ENCODE measurements at regions not wholly inside any gene's neighbourhood (a gene's known extent, or its start where the extent isn't known, plus 50 kb on each side); places are given as distances from the start of the nearest gene placed in this dataset.

DNA sequence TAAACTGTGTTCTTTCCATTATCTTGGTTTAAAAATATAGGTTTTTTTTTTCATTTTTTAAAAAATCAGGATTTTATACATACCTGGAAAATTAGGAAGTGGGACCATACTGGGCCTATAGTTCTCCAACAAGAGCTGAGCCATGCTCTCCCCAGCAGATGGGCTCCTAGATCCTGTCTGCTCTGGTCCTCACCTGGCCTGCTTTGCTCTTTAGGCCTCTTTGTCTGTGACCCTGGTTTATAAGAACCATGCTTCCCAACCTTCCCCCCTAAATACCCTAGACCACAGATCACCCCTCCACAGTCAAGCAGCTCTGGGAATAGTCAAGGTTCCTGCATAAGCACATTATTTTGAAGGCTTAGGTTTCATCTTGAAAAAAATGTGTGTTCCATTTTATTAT lies 185.0 kb upstream of the TSHZ3 start:
- TF ChIP-seq, protein P1, sequence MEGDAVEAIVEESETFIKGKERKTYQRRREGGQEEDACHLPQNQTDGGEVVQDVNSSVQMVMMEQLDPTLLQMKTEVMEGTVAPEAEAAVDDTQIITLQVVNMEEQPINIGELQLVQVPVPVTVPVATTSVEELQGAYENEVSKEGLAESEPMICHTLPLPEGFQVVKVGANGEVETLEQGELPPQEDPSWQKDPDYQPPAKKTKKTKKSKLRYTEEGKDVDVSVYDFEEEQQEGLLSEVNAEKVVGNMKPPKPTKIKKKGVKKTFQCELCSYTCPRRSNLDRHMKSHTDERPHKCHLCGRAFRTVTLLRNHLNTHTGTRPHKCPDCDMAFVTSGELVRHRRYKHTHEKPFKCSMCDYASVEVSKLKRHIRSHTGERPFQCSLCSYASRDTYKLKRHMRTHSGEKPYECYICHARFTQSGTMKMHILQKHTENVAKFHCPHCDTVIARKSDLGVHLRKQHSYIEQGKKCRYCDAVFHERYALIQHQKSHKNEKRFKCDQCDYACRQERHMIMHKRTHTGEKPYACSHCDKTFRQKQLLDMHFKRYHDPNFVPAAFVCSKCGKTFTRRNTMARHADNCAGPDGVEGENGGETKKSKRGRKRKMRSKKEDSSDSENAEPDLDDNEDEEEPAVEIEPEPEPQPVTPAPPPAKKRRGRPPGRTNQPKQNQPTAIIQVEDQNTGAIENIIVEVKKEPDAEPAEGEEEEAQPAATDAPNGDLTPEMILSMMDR (IDR thresholded peaks at IDR 0.05), result no peak
- TF ChIP-seq POLR2AphosphoS5 (IDR thresholded peaks at IDR 0.05; ENCODE audit: insufficient read depth in 1 of 2, low read depth in 1 of 2), result no peak
- TF ChIP-seq POLR2A (IDR thresholded peaks at IDR 0.05), result no peak
